Heart left ventricle (tissue), 16 donors: ENCODE measurements at regions not wholly inside any gene's neighbourhood (a gene's known extent, or its start where the extent isn't known, plus 50 kb on each side); places are given as distances from the start of the nearest gene placed in this dataset.
"Not testable (repeated sequence)": the region's sequence is repeated elsewhere in the genome, so short reads cannot be mapped to it uniquely, and the experiment has no call there.

Experiments
- ATAC-seq, 4 donors: fragments of 200-7000 bp; cut with Tn5 transposase; one replicate each; pipeline ENCODE4 v1.9.1; 2020 to 2022; ENCODE audit warnings: moderate library complexity in 4 of 4, mild to moderate bottlenecking in 3 of 4, moderate number of reproducible peaks in 1 of 4
- DNase-seq, 5 donors: peaks; one replicate each; pipeline ENCODE4 v3.0.0-alpha.2; 2020
- H3K27ac ChIP-seq, 12 donors: fragments of 200-600 bp; sonication (generic) in 4 of 12; one replicate each; pipeline versions ENCODE4 v1.5.0 to v1.8.0; 2016 to 2022; ENCODE audit warnings: mild to moderate bottlenecking in 2 of 12
- H3K27me3 ChIP-seq, 9 donors: fragments of 200-600 bp; sonication (generic) in 2 of 9; one replicate each; pipeline versions ENCODE4 v1.5.1 to v1.8.0; 2016 to 2022; ENCODE audit warnings: mild to moderate bottlenecking in 3 of 9
- H3K36me3 ChIP-seq, 9 donors: fragments of 200-600 bp; sonication (generic) in 2 of 9; one replicate each; pipeline versions ENCODE4 v1.5.0 to v1.8.0; 2018 to 2022; ENCODE audit warnings: mild to moderate bottlenecking in 2 of 9
- H3K4me1 ChIP-seq, 12 donors: fragments of 200-600 bp; sonication (generic) in 4 of 12; one replicate each; pipeline versions ENCODE4 v1.5.0 to v1.8.0; 2016 to 2022; ENCODE audit warnings: mild to moderate bottlenecking in 3 of 12
- H3K4me3 ChIP-seq, 12 donors: fragments of 200-600 bp; sonication (generic) in 4 of 12; one replicate each; pipeline versions ENCODE4 v1.5.0 to v1.8.0; 2017 to 2022; ENCODE audit warnings: mild to moderate bottlenecking in 9 of 12, moderate library complexity in 4 of 12
- H3K9me3 ChIP-seq, 12 donors: fragments of 200-600 bp; sonication (generic) in 4 of 12; one replicate each; pipeline versions ENCODE4 v1.5.0 to v1.8.0; 2016 to 2022; ENCODE audit warnings: mild to moderate bottlenecking in 1 of 12
- POLR2A ChIP-seq, 2 donors: fragments of 450-650 bp; IDR thresholded peaks; one replicate each; pipeline ENCODE4 v1.6.1; 2017; ENCODE audit warnings: antibody characterized with exemption in 2 of 2, mild to moderate bottlenecking in 2 of 2, moderate library complexity in 2 of 2
- WGBS, 4 donors: extraction: QIAGEN DNeasy Blood & Tissue Kit in 2 of 4; methylation state at CpG; one replicate each; pipeline versions ENCODE4 v1.1.5 to v1.1.7; 2013 to 2018; 5-methylcytosine and 5-hydroxymethylcytosine counted together
- intact Hi-C, 10 donors: fragments of 100-400 bp; cut with DNase I; formaldehyde crosslinking; loops; one replicate each; pipeline versions ENCODE4 v1.11.1 to v1.14.2; 2022
- TF ChIP-seq, protein P1 (sequence below), 12 donors: fragments of 200-600 bp; sonication (generic) in 4 of 12; IDR thresholded peaks; one replicate each; pipeline versions ENCODE4 v1.5.0 to v1.8.0; 2018 to 2022; ENCODE audit warnings: antibody characterized with exemption in 12 of 12, mild to moderate bottlenecking in 5 of 12
- donor health status: ischemic (EF 13 %, LVEDD 7.1; RV severe dilation, severe dysfunction).
- donor health status: healthy with polysubstance abuse.
- donor health status: DM: no; HTN: yes; CAD: no.
- donor health status: DM: no; HTN: no; CAD: no.
- donor health status: ischemic (EF 25% LVEDD 6.9; RV normal size, moderate dysfunction).
- donor health status: ischemic (EF 25% LVEDD 5.7; RV mildly dilated, moderate dysfunction).
- donor health status: healthy.
- donor health status: DM: yes; HTN: yes; CAD: no.
- donor health status: ischemic (EF 35%, LVEDD 5.7; RV mildly dilated, moderate dysfunction).
- donor health status: nonischemic (EF 11% LVEDD 7.7; RV severe dilation, severe dysfunction).
- donor health status: DM: yes; HTN: yes; CAD: no.
- donor health status: PGD.
- donor health status: ischemic (EF 29% LVEDD 5.4; RV normal size, mild dysfunction).
- donor health status: nonischemic (EF 23%, LVEDD 6.1; RV moderate dilation, normal function).

DNA sequence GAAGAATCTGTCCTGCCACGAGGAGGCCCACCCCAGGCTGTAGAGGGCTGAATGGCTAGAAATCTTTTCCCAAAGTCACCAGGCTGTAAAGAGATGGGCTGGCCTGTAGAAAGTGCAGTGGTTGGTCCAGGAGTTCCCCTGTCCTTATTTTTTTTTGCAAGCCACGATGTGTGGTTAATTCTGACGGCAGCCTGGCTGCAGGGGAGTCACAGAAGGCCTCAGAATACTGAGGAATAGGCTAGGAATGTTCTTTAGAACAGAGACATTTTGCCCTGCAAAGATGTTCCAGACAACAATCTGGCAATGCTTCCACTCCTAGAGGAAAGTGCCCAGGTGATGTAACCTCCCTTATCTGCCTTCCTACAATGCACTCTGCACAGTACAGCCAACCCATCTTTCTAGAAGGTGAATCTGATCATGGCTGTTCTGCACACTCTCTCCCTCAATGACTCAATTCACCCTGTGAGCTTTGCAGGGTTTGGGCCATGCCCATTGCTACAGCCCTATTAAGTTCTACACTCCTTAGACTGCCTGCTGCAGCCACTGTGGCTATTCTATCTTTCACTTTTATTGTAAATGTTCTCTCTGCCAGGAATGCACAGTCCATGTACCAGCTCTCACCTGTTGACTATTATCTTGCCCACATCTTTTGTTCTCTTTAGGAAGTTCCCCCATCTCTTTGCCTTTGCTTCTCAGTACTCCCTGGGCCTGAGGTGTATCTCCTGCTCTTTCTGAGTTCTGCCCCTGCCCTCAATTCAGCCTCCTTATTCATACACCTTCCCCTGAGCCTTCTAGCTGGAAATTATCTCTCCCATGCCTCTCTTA is 377.8 kb upstream of the CLINT1 start:
- no peak overlapping the region for H3K4me3 ChIP-seq
- TF ChIP-seq POLR2A (IDR thresholded peaks at IDR 0.05), result no peak
- TF ChIP-seq, protein P1, sequence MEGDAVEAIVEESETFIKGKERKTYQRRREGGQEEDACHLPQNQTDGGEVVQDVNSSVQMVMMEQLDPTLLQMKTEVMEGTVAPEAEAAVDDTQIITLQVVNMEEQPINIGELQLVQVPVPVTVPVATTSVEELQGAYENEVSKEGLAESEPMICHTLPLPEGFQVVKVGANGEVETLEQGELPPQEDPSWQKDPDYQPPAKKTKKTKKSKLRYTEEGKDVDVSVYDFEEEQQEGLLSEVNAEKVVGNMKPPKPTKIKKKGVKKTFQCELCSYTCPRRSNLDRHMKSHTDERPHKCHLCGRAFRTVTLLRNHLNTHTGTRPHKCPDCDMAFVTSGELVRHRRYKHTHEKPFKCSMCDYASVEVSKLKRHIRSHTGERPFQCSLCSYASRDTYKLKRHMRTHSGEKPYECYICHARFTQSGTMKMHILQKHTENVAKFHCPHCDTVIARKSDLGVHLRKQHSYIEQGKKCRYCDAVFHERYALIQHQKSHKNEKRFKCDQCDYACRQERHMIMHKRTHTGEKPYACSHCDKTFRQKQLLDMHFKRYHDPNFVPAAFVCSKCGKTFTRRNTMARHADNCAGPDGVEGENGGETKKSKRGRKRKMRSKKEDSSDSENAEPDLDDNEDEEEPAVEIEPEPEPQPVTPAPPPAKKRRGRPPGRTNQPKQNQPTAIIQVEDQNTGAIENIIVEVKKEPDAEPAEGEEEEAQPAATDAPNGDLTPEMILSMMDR (IDR thresholded peaks at IDR 0.05), result no peak
- no peaks in the 10 kb centered on the region for H3K27me3 ChIP-seq
- peaks cover 0 to 6% (median 0%) of the 10 kb centered on the region in 12 donors for H3K9me3 ChIP-seq
- H3K4me1 ChIP-seq, result peaks cover 0 to 15% (median 0%) of the 10 kb centered on the region in 12 donors
- WGBS, 4 donors, result 77 to 87% (median 82%) methylated on average over 3 of the region's 3 CpGs
- H3K27ac ChIP-seq, result no peak overlapping the region
- no peaks in the 10 kb centered on the region for H3K36me3 ChIP-seq
- DNase-seq (no peak), ATAC-seq (no peak)
- intact Hi-C loops, result no loop called here

DNA sequence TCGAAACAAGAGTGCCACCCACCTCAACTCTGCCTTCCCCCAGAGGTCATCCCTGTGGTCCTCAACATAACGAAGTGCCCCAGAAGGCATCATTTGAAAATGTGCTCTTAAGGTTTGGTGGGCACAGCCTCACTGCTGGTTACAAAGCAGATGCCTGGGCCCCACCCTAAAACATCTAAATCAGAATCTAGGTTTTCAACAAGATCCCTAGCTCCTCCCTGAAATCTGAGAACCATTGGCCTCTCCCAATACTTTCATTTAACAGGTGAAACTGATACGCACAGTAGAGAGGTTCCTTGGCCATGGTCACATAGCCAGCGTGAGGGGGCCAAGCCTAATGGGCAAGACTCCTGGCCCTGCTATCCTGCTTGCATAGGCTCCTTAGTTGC is 376.2 kb upstream of the CLINT1 start:
- Histone ChIP-seq H3K4me3 (no peak overlapping the region), H3K27ac (no peak overlapping the region), H3K9me3 (peaks cover 0 to 9% (median 0%) of the 10 kb centered on the region in 12 donors), H3K4me1 (peaks cover 0 to 15% (median 0%) of the 10 kb centered on the region in 12 donors), H3K36me3 (no peaks in the 10 kb centered on the region), H3K27me3 (no peaks in the 10 kb centered on the region)
- DNase-seq (no peak), ATAC-seq (no peak)
- no peak for TF ChIP-seq POLR2A (IDR thresholded peaks at IDR 0.05)
- TF ChIP-seq, protein P1 (IDR thresholded peaks at IDR 0.05), result no peak
- 91 to 95% (median 95%) methylated on average over 4 of the region's 4 CpGs for WGBS, 4 donors
- intact Hi-C loops, result no loop called here

DNA sequence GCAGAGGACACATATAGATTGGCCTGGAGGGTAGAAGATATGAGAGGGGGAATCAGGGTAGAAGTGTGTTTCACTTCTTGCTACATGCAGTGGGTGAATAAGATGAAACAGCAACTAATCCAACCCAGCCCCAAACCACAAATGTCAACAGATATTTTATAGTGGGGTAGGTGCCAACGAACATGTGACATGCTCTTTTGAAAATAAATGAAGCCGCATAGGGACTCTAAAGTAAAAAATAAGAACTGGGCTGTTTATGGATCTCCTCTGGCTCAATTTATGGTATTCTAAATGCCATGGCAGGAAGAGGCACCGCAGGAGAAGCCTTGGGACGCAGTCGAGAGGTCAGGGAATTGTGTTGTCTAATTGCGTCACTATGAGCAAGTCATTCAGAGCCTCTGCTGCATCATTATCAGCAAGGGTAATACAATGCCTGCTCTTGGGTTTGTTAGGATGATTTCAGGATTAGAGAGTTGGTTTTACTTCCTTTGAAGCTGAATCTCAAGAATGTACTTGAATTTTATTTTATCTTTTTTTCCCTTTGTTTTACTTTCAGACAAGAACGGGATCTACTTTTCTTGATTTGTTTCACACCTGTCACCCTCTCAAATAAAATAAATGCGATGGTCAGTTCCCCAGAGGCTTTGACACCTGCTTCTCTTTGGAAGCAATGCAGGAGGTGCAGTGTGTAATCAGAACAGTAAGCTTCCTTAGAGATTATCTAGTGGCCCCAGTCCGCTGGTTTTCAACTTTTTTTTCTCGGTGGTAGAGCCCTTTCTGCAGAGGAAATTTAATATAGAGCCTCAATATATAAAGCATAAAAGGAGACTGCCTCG is 375.6 kb upstream of the CLINT1 start:
- WGBS, 4 donors, result 66 to 76% (median 73%) methylated on average over 11 of the region's 11 CpGs
- TF ChIP-seq, protein P1 (IDR thresholded peaks at IDR 0.05), result no peak
- TF ChIP-seq POLR2A (IDR thresholded peaks at IDR 0.05), result no peak
- no peaks in the 10 kb centered on the region for H3K27me3 ChIP-seq
- H3K4me1 ChIP-seq, result peaks cover 0 to 15% (median 0%) of the 10 kb centered on the region in 12 donors
- no peak overlapping the region for H3K27ac ChIP-seq
- H3K9me3 ChIP-seq, result peaks cover 0 to 9% (median 0%) of the 10 kb centered on the region in 12 donors
- DNase-seq (no peak), ATAC-seq (no peak)
- no peaks in the 10 kb centered on the region for H3K36me3 ChIP-seq
- intact Hi-C loops, result no loop called here
- no peak overlapping the region for H3K4me3 ChIP-seq

DNA sequence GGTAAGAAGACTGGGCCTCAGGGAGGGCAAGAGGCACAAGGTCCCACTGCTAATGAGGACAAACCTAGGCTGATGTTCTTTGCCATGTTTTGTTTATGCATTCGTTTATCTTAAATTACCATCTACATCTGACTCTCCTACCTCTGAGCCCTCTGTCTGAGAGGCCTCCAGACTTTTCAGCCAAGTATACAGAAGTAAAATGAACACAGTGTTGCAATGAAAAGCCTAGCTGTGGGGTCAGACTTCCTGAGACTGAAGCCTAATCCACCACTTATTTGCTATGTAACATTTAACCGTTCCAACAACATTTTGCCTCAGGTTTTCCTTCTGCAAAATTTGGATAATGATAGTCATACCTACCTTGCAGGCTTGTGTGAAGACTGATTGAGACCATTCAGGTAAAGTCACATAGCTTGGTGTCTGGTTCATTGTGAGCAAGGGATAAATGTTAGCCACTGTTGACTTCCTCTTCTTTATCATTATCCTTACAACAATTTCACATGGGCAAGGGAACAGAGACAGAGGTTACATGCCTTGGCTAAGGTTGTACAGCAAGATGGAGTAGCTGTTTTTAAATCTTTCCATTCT is 374.9 kb upstream of the CLINT1 start:
- no peak for DNase-seq
- Histone ChIP-seq H3K9me3 (peaks cover 0 to 9% (median 0%) of the 10 kb centered on the region in 12 donors), H3K4me1 (peaks cover 0 to 15% (median 0%) of the 10 kb centered on the region in 12 donors), H3K36me3 (no peaks in the 10 kb centered on the region), H3K27me3 (no peaks in the 10 kb centered on the region), H3K27ac (no peak overlapping the region), H3K4me3 (no peak overlapping the region)
- WGBS, 4 donors, result 87 to 93% (median 91%) methylated on average over 2 of the region's 2 CpGs
- ATAC-seq, result no peak
- no peak for TF ChIP-seq POLR2A (IDR thresholded peaks at IDR 0.05)
- TF ChIP-seq, protein P1 (IDR thresholded peaks at IDR 0.05), result no peak
- intact Hi-C loops, result no loop called here

DNA sequence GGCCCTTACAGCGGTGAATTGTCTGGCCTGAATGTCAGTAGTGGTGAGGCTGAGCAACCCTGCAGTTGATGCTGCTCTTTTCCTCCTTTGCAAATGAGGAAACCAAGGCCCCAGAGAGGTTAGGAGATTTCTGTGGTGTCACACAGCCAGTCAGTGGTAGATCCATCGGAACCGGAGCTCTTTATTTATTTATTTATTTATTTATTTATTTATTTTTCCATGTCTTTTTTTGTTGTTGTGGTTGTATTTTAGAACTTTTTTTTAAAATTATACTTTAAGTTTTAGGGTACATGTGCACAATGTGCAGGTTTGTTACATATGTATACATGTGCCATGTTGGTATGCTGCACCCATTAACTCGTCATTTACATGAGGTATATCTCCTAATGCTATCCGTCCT is 368.4 kb upstream of the CLINT1 start:
- H3K27ac ChIP-seq, H3K27me3 ChIP-seq, ATAC-seq, H3K36me3 ChIP-seq, H3K4me3 ChIP-seq, DNase-seq, H3K9me3 ChIP-seq, intact Hi-C loops: not testable (repeated sequence)
- H3K4me1 ChIP-seq, result peaks cover 0 to 20% (median 0%) of the 10 kb centered on the region in 12 donors
- WGBS, 4 donors, result 94 to 97% (median 95%) methylated on average over 5 of the region's 5 CpGs
